Skeletal muscle satellite cell (primary cell): ENCODE measurements at regions not wholly inside any gene's neighbourhood (a gene's known extent, or its start where the extent isn't known, plus 50 kb on each side); places are given as distances from the start of the nearest gene placed in this dataset.

Experiments used
- H3K27me3 ChIP-seq: 2 replicates; pipeline ENCODE4 v1.7.0; 2013; ENCODE audit warnings: low read length; ENCODE audit not compliant: control insufficient read depth, insufficient read depth
- H3K36me3 ChIP-seq: 2 replicates; pipeline ENCODE4 v1.7.0; 2013; ENCODE audit warnings: mild to moderate bottlenecking, control low read depth, low read length; ENCODE audit not compliant: insufficient read depth
- H3K4me1 ChIP-seq: 2 replicates; pipeline ENCODE4 v1.7.0; 2013; ENCODE audit warnings: low read length; ENCODE audit not compliant: control insufficient read depth, insufficient read depth
- H3K4me2 ChIP-seq: 2 replicates; pipeline ENCODE4 v1.7.0; 2013; ENCODE audit warnings: mild to moderate bottlenecking, low read length
- H3K4me3 ChIP-seq: 2 replicates; pipeline ENCODE4 v1.7.0; 2013; ENCODE audit warnings: low read length
- H3K9ac ChIP-seq: 2 replicates; pipeline ENCODE4 v1.7.0; 2013; ENCODE audit warnings: mild to moderate bottlenecking, low read depth, low read length, moderate library complexity
- H3K9me3 ChIP-seq: replicated peaks from 2 replicates; pipeline ENCODE4 v1.7.0; 2013; ENCODE audit warnings: mild to moderate bottlenecking, control low read depth, low read length

DNA sequence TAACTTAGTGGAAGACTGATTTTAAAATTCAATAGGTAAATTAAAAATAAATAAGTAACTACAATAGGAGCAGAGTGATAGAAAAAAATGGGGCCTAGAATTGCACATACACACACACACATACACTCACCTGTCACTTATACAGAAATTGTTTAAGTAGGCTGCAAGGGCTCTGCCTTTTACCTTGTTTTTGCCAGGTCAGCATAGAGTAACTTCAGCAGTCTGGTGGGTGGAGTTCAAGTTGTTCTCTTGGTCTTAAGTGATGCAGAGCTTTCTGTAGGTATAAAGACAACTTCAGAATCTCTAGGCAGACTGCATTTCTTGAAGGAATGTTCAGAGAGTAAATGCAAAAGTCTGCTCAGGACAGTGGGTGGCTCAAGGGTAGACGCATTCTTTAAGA lies 457.0 kb downstream of the INHBA start:
- H3K4me1 ChIP-seq = no peaks in the 10 kb centered on the region
- H3K36me3 ChIP-seq = no peaks in the 10 kb centered on the region
- no peak overlapping the region for H3K4me2 ChIP-seq
- no peaks in the 10 kb centered on the region for H3K9me3 ChIP-seq
- H3K27me3 ChIP-seq = no peaks in the 10 kb centered on the region
- no peak overlapping the region for H3K4me3 ChIP-seq
- H3K9ac ChIP-seq = no peak overlapping the region

DNA sequence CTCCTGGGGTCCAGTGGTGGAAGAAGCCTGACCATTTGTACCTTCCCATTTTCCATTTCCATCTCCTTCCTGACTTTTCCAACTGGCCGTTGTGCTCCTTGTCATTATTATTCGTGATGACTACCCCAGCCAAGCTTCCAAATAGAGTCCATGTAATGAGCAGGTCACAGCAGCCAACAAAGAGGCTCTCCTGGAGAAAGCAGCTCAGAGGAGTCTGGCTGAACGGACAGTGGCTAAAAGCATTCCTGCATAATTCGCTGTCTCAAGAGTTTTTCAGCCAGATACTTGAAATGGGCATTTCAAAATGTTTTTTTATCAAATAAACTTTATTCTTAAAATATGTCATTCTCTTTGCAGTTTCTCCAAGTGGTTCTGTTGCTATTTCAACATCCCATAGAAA lies 458.6 kb downstream of the INHBA start:
- no peak overlapping the region for H3K4me3 ChIP-seq
- no peaks in the 10 kb centered on the region for H3K36me3 ChIP-seq
- H3K9ac ChIP-seq = no peak overlapping the region
- H3K4me1 ChIP-seq = peaks cover 6% of the 10 kb centered on the region
- no peaks in the 10 kb centered on the region for H3K9me3 ChIP-seq
- no peaks in the 10 kb centered on the region for H3K27me3 ChIP-seq
- no peak overlapping the region for H3K4me2 ChIP-seq

DNA sequence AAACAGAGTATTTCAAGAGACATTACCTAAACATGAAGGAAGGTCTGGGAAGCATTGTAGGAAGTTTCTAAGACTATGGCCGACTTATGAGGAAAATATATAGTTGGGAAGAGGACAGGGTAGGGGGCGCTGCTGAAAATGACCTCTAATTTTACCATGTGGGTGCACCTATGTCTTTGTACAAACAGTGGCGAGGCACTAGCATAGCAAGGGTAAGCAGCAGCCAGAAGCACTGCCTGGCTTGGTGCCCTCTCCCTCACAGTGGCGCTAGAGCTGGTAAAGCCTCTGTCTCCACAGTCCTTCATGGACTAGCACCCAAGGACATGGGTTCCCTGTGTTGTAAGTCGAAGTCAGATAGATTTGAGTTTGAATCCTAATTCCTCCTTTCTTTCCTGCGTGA lies 461.2 kb downstream of the INHBA start:
- H3K4me2 ChIP-seq = no peak overlapping the region

DNA sequence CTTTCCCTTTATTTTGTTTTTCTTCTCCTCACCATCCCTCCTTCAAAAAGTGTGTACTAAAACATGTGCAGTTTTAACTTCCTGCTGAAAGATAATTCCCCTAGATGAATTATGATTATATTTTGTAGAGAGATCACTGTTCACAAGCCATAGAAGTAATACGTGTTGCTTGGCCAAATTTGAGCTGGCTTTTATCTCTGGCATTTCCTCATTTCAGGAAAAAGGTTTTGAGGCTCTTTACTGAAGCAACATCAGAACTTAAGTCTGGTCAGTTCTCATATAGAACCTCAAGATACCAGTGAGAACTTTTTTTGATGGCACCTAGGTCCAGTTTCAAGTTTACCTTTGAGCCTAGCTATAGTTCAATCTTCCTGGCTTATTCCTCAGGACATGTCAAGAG lies 463.3 kb downstream of the INHBA start:
- no peaks in the 10 kb centered on the region for H3K36me3 ChIP-seq
- no peaks in the 10 kb centered on the region for H3K9me3 ChIP-seq
- H3K4me2 ChIP-seq = peak overlapping the region; percentile 37
- H3K4me1 ChIP-seq = peaks cover 22% of the 10 kb centered on the region
- no peak overlapping the region for H3K4me3 ChIP-seq
- H3K9ac ChIP-seq = no peak overlapping the region
- H3K27me3 ChIP-seq = no peaks in the 10 kb centered on the region

More for the DNA sequence above, 461.2 kb downstream of the INHBA start:
- Histone ChIP-seq H3K27me3 (no peaks in the 10 kb centered on the region), H3K9me3 (no peaks in the 10 kb centered on the region), H3K9ac (no peak overlapping the region), H3K4me3 (no peak overlapping the region), H3K36me3 (no peaks in the 10 kb centered on the region), H3K4me1 (peaks cover 22% of the 10 kb centered on the region)

DNA sequence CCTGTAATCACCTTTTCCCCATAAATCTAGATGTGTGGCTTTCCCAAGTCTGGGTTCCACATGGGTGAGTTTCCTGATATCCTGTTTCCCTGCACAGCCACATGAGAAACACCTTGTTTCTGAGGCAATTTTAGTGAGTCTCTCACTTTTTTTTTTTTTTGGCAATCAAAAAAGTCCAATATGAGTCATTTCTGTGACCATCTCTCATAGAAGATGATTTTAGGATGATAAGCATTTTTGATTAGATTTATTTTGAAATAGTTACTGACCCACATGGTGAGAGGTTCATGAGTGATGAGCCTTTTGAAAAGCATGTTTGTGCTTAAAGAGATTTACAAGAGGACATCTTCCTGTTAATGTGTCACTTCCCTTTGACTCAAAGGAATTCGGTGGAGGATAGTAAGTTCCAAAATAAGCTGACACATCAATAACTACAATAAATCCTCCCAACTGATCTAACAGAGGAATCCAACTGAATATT lies 464.0 kb downstream of the INHBA start:
- Histone ChIP-seq H3K9me3 (no peaks in the 10 kb centered on the region), H3K4me1 (peaks cover 22% of the 10 kb centered on the region), H3K4me2 (peak overlapping the region; percentile 37), H3K4me3 (no peak overlapping the region), H3K9ac (peak overlapping the region; percentile 29), H3K36me3 (no peaks in the 10 kb centered on the region), H3K27me3 (no peaks in the 10 kb centered on the region)

DNA sequence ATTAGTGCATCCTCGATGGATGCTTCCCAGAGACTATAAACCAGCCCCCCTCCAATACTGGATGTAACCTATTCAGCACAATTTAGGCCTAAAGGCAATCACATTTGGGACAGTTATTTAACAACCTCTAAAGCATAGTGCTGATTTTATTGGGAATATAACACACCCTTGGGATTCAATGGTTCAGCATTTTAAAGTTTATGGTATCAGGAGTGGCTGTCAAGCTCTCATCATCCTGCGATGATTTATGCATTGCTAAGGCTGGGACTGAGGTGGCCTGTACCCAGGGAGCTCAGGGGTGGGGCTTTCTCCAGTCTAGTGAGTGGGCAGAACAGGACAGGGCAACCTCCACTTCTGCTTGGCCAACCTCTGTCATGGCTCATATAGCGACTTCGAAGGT lies 464.9 kb downstream of the INHBA start:
- Histone ChIP-seq H3K9me3 (no peaks in the 10 kb centered on the region), H3K9ac (no peak overlapping the region), H3K4me1 (peaks cover 22% of the 10 kb centered on the region), H3K4me2 (no peak overlapping the region), H3K4me3 (no peak overlapping the region), H3K27me3 (no peaks in the 10 kb centered on the region), H3K36me3 (no peaks in the 10 kb centered on the region)

DNA sequence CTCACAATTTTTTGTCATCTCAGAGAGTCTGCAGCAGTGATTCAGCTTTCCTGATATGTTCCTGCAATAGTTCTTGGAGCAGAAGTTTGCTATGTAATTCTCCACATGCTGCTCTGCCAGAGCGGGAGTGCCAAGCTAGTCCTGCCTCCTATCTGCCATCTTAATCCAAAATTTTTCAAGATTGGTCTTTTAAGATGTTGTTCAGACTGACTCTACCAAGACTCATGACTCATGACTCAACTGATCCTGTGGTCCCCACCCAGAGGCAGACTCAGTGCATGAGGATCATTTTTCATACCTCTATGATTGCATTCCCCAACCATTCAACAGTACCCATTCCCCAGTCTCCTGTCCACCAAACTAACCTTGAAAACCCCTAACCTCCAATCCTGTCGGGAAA lies 470.8 kb downstream of the INHBA start:
- H3K9me3 ChIP-seq = peaks cover 4% of the 10 kb centered on the region
- no peak overlapping the region for H3K4me2 ChIP-seq
- H3K4me1 ChIP-seq = no peaks in the 10 kb centered on the region
- H3K27me3 ChIP-seq = no peaks in the 10 kb centered on the region
- no peaks in the 10 kb centered on the region for H3K36me3 ChIP-seq
- H3K4me3 ChIP-seq = no peak overlapping the region
- H3K9ac ChIP-seq = no peak overlapping the region

DNA sequence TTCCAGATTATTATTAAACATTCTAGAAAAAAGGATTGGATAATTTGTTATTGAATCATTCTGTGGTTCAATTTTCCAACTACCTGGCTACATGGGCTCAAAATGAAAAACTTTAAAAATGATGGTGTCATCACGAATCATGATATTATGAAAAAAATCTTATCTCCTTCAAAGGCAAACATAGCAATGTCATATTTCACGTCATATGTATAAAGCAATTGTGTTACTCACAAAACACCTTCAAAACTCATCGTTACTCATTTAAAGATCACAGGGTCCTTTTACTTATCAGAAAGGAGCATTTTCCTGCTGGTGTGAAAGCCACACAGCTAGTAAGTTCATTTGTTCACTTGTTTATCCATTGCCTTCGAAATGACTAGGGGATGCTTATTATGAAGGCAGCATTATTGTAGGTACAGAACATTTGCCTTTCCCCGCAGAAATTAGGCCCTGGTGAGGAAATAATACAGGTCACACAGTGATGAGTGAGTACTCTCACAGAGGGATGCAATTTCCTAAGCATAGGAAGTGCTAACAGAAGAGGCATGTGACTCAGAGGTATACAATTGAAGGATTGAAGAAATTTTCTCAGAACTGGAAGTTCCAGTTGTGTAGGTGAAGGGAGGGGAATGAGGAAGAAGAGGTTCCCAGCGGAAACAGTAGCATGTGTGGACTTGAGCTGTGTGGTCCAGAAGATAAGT lies 478.7 kb downstream of the INHBA start:
- Histone ChIP-seq H3K9me3 (no peaks in the 10 kb centered on the region), H3K4me1 (peaks cover 27% of the 10 kb centered on the region), H3K9ac (no peak overlapping the region), H3K4me3 (no peak overlapping the region), H3K27me3 (no peaks in the 10 kb centered on the region), H3K36me3 (no peaks in the 10 kb centered on the region), H3K4me2 (no peak overlapping the region)

DNA sequence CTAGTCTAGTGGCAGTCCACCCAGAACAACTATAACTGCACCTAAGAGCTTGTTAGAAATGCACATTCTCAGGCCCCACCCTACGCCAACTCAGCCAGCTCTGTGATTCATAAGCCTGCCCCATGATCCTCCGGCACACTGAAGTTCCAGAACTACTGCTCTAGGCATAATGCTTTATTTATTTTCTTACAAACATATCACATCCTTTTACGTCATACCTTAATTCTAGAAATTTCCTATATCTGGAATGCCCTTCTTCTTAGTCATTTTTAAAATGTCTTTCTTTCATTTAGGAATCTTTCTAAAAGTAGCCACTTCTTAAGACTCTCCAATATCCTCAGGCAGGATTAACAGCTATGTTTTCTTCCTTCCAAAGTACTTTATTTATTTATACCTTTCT lies 480.1 kb downstream of the INHBA start:
- Histone ChIP-seq H3K4me1 (peaks cover 27% of the 10 kb centered on the region), H3K27me3 (no peaks in the 10 kb centered on the region), H3K9ac (peak overlapping the region; percentile 21), H3K4me3 (no peak overlapping the region), H3K9me3 (no peaks in the 10 kb centered on the region), H3K4me2 (no peak overlapping the region), H3K36me3 (no peaks in the 10 kb centered on the region)

DNA sequence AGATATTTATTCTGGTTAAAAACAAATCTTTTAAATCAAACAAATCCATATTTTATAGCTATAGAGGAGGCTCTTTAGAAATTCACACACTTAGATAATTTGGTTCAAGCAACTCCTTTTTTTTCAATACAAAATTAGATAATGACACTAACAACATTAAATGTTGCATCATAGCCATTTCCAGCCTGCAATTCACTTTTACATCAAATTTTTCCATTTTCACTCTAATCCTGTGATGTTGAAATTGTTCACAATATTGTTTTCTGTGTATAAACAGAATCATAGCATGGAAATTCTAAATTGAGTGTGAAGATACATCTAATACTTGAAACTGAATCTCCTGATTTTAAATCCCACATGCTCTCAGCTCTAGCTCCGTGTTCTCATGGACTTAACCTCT lies 482.6 kb downstream of the INHBA start:
- H3K9ac ChIP-seq = no peak overlapping the region
- H3K36me3 ChIP-seq = no peaks in the 10 kb centered on the region
- no peaks in the 10 kb centered on the region for H3K27me3 ChIP-seq
- H3K4me2 ChIP-seq = no peak overlapping the region
- no peak overlapping the region for H3K4me3 ChIP-seq
- no peaks in the 10 kb centered on the region for H3K9me3 ChIP-seq
- peaks cover 27% of the 10 kb centered on the region for H3K4me1 ChIP-seq

DNA sequence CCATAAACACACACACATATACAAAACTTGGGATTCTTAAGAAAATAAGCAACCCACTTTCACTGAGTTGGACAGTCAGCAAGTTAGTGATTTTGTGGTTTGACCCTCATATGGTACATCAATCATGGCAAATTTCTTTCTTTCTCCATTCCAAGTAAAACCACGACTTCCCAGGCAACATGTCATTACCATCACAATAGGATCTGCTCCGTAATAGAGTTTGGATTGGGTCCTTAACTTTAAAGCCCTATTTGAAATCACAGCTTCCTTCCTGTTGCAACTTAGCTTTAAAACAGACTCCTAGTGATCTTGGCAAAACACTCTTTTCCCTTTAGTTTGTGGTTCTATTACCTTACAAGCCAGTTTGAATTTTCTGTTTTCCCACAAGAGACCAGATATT lies 483.6 kb downstream of the INHBA start:
- H3K4me1 ChIP-seq = peaks cover 22% of the 10 kb centered on the region
- no peaks in the 10 kb centered on the region for H3K27me3 ChIP-seq
- no peak overlapping the region for H3K4me3 ChIP-seq
- H3K9ac ChIP-seq = no peak overlapping the region
- H3K4me2 ChIP-seq = no peak overlapping the region
- H3K36me3 ChIP-seq = no peaks in the 10 kb centered on the region
- no peaks in the 10 kb centered on the region for H3K9me3 ChIP-seq

DNA sequence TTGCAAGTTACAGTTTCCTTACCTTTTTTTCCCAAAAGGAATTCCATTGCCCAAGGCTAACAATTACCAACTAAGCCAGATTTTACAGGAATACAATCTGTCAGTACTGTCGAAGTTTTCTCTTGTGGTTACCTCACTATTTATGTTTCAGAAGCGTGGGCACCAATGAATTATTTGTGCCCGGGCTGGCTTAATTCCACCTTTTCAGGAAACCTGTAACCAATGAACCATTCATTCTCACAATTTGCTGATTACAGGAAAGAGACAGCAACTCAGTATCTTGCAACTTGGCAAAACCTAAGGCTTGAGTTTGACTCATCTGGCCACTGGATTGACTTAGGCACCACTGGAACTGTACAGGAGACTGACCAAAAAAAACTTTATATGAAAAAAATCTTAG lies 485.6 kb downstream of the INHBA start:
- Histone ChIP-seq H3K36me3 (no peaks in the 10 kb centered on the region), H3K4me2 (no peak overlapping the region), H3K4me3 (no peak overlapping the region), H3K4me1 (peaks cover 2% of the 10 kb centered on the region), H3K27me3 (no peaks in the 10 kb centered on the region), H3K9ac (no peak overlapping the region), H3K9me3 (no peaks in the 10 kb centered on the region)
